ENCODE measurements at regions not wholly inside any gene's neighbourhood (a gene's known extent, or its start where the extent isn't known, plus 50 kb on each side); places are given as distances from the start of the nearest gene placed in this dataset.

DNA sequence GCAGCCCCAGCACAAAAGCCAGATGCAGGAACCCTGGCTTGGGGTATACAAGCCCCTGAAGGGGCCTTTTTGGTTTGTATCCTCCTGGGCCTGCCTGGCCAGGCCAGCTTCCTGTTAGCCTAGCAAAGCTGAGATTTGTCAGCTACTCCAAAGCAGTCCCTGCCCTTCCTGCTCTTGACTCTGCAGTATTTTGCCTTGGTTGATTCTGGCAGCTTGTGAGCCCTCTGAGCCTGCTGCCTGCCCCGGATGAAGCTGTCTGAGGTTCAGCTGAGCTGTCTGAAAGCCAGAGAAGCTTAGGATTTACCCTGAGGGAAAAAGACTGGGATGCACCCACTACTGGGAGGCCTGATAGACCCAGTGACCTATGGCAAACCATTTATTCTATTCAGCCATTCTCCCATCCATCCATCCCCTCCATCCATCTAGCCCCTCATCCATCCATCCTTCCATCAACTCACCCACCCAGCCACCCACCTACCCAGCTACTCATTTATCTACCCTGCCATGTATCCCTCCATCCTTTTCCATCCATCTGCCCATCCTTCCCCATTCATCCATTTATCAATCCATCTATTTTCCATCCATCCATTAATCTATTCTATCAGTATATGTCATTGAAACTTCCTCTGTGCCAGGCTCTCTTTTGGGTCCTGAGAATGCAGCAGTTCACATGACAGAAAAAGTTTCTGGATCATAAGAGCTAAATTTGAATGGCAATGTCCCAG lies 307.5 kb downstream of the DHX35 start:
- Histone ChIP-seq H3K4me3 (no peak overlapping the region), H3K36me3 (ENCODE audit: low read depth) (no peaks in the 10 kb centered on the region), H3K4me1 (ENCODE audit: low read depth) (no peaks in the 10 kb centered on the region), H3K9me3 (no peaks in the 10 kb centered on the region)
- intact Hi-C loops (cut with DNase I, micrococcal nuclease): loop anchor here (5.0 to 10.0 kb wide), 2 partner anchors 603 to 1695 kb away; no protein-coding TSS in a partner anchor
- ATAC-seq (no peak), DNase-seq (no peak)
- TF ChIP-seq, protein P1, sequence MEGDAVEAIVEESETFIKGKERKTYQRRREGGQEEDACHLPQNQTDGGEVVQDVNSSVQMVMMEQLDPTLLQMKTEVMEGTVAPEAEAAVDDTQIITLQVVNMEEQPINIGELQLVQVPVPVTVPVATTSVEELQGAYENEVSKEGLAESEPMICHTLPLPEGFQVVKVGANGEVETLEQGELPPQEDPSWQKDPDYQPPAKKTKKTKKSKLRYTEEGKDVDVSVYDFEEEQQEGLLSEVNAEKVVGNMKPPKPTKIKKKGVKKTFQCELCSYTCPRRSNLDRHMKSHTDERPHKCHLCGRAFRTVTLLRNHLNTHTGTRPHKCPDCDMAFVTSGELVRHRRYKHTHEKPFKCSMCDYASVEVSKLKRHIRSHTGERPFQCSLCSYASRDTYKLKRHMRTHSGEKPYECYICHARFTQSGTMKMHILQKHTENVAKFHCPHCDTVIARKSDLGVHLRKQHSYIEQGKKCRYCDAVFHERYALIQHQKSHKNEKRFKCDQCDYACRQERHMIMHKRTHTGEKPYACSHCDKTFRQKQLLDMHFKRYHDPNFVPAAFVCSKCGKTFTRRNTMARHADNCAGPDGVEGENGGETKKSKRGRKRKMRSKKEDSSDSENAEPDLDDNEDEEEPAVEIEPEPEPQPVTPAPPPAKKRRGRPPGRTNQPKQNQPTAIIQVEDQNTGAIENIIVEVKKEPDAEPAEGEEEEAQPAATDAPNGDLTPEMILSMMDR (IDR thresholded peaks at IDR 0.05): no peak

DNA sequence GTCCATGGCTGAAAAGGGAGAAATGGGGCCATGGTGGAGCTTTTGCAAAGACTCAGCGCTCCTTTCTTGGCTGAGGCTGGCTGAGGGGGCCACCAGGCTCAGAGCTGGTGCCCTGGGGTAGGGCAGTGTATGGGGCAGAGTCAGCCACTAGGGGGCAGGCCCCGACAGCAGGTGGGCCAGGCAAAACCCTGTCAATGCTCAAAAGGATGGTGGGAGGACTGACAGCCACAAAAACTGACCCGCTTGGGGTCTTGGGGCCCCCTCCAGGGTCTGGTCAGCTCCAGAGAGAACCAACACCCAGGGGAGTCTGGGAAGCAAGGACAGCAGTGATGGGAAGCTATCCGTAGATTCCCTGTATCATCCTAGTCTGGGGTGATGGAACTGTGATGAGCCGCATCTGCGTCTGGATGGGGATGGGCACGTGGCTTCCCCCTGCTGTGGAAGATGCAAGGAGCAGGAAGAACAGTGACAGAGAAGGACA lies 306.9 kb downstream of the DHX35 start:
- Histone ChIP-seq H3K4me3 (no peak overlapping the region), H3K4me1 (ENCODE audit: low read depth) (no peaks in the 10 kb centered on the region), H3K36me3 (ENCODE audit: low read depth) (no peaks in the 10 kb centered on the region), H3K9me3 (no peaks in the 10 kb centered on the region)
- ATAC-seq: peak; percentile 64
- peak in 2 of 3 donors; percentile 68 to 73 for DNase-seq
- intact Hi-C loops (cut with DNase I, micrococcal nuclease): loop anchor here (5.0 to 10.0 kb wide), 2 partner anchors 603 to 1696 kb away; no protein-coding TSS in a partner anchor
- TF ChIP-seq, protein P1 (IDR thresholded peaks at IDR 0.05): peak; percentile 69

DNA sequence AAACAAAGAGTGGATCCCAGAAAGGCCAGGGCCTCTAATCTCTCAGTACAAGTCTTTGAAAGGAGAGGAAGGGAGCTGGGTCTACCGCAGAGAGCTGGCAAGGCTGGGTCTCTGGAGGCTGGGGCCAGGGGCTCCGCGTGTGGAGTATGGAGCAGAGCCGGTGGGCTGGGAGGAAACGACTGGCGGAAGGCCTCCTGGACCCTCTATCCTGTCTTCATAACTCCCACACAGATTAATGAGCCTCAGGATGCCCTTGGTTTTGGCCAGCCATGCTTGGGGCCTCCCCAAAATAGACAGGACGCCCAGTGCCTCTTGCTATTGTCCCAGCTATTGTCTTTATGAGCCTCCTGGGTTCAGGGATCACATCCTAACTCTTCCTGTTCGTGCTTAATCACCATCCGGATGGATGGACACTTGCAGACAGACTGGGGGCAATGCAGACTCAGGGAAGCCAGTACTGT lies 306.4 kb downstream of the DHX35 start:
- intact Hi-C loops (cut with DNase I, micrococcal nuclease): loop anchor here (5.0 to 10.0 kb wide), 2 partner anchors 604 to 1696 kb away; no protein-coding TSS in a partner anchor
- DNase-seq (no peak), ATAC-seq (no peak)
- Histone ChIP-seq H3K4me3 (no peak overlapping the region), H3K9me3 (no peaks in the 10 kb centered on the region), H3K4me1 (ENCODE audit: low read depth) (no peaks in the 10 kb centered on the region), H3K36me3 (ENCODE audit: low read depth) (no peaks in the 10 kb centered on the region)
- TF ChIP-seq, protein P1 (IDR thresholded peaks at IDR 0.05): no peak

DNA sequence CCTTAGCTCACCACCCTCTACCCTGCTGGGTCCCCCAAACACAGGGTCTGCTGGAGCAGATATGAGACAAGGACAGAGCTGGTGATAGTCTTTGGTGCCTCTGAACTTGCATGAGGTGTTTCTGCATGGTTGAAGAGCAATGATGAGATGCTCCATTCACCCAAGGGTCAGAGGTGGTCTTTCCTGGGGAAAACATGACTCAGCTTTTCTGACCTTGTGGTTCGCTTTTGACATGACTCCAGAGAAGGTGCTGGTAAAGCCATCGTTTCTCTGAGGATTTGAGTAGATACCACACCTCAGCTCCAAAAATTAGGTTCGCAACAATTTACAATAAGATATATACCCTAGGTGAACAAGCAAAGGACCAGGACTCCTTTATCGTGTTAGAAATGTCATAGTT lies 304.8 kb downstream of the DHX35 start:
- Histone ChIP-seq H3K4me1 (ENCODE audit: low read depth) (no peaks in the 10 kb centered on the region), H3K9me3 (no peaks in the 10 kb centered on the region), H3K4me3 (no peak overlapping the region), H3K36me3 (ENCODE audit: low read depth) (no peaks in the 10 kb centered on the region)
- DNase-seq: no peak
- intact Hi-C loops (cut with DNase I, micrococcal nuclease): loop anchor here (5.0 to 10.0 kb wide), 2 partner anchors 605 to 1698 kb away; no protein-coding TSS in a partner anchor
- no peak for ATAC-seq
- TF ChIP-seq, protein P1 (IDR thresholded peaks at IDR 0.05): no peak

DNA sequence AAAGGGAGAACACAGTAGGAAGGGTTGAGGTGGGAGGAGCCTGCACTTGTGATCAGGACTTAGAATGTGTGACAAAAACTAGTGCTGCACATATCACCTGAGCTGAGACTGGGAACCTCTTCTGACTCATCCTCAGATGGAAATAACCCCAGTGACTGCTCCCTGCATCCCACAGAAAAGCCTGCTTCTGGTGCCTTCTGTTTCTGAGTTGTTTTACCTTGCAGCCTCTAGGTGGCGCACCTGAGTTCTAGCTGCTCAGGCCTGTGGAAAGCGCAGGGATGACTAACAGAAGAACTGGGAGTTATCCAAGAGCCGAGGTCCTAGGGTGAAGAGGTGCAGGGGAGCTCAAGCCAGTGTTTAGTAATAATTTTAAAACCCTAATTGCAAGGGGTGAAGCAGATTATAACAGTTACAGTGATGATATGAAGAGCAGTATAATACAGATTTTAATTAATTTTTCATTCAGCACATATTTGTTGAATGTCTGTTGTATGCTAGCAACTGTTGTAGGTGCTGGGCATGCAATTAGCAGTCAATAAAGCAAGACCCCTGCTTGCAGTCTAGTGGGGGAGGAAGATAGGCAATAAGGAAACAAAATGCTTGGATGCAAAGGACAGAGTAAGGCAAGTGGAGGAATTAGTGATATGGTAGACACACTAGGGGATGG lies 302.5 kb downstream of the DHX35 start:
- TF ChIP-seq, protein P1 (IDR thresholded peaks at IDR 0.05): peak; percentile 61
- intact Hi-C loops (cut with DNase I, micrococcal nuclease): loop anchor here (5.0 to 10.0 kb wide), 2 partner anchors 608 to 1700 kb away; no protein-coding TSS in a partner anchor

More for the DNA sequence above, 302.5 kb downstream of the DHX35 start:
- Histone ChIP-seq H3K4me3 (no peak overlapping the region), H3K36me3 (ENCODE audit: low read depth) (no peaks in the 10 kb centered on the region), H3K9me3 (no peaks in the 10 kb centered on the region), H3K4me1 (ENCODE audit: low read depth) (no peaks in the 10 kb centered on the region)
- DNase-seq: peak in 2 of 3 donors; percentile 51 to 54
- peak; percentile 75 for ATAC-seq
